Astrocyte of the hippocampus (primary cell): ENCODE measurements at regions not wholly inside any gene's neighbourhood (a gene's known extent, or its start where the extent isn't known, plus 50 kb on each side); places are given as distances from the start of the nearest gene placed in this dataset.

Experiments used
- DNase-seq: peaks from one replicate; pipeline ENCODE4 v3.0.0; 2011; ENCODE audit warnings: low read depth, low spot score

GRCh38 chr4:136112116-136112515, 1420.2 kb downstream of the PCDH18 start:
- DNase-seq, result no peak

GRCh38 chr4:136106753-136107152, 1425.5 kb downstream of the PCDH18 start:
- DNase-seq, result no peak

GRCh38 chr4:136103616-136104015, 1428.7 kb downstream of the PCDH18 start:
- DNase-seq, result peak; percentile 1

GRCh38 chr4:136097676-136098075, 1434.6 kb downstream of the PCDH18 start:
- DNase-seq, result no peak

GRCh38 chr4:136088211-136088867, 1444.0 kb downstream of the PCDH18 start:
- no peak for DNase-seq

GRCh38 chr4:136078976-136079375, 1453.3 kb downstream of the PCDH18 start:
- peak; percentile 45 for DNase-seq

GRCh38 chr4:136056748-136057147, 1475.5 kb downstream of the PCDH18 start:
- no peak for DNase-seq

GRCh38 chr4:136055360-136055759, 1476.9 kb downstream of the PCDH18 start:
- DNase-seq, result no peak

- peak; percentile 55 for DNase-seq
These were observed 1495.5 kb downstream of the PCDH18 start for GRCh38 chr4:136036744-136037143.

GRCh38 chr4:136032391-136032790, 1499.9 kb downstream of the PCDH18 start:
- no peak for DNase-seq

GRCh38 chr4:136025540-136025939, 1506.8 kb downstream of the PCDH18 start:
- DNase-seq, result no peak

GRCh38 chr4:136017556-136017955, 1514.7 kb downstream of the PCDH18 start:
- DNase-seq, result no peak

GRCh38 chr4:136012220-136012619, 1520.1 kb downstream of the PCDH18 start:
- DNase-seq, result no peak

- peak; percentile 24 for DNase-seq
These were observed 1522.9 kb downstream of the PCDH18 start for GRCh38 chr4:136009258-136009832.

- no peak for DNase-seq
These were observed 1524.3 kb downstream of the PCDH18 start for GRCh38 chr4:136007991-136008390.

GRCh38 chr4:136002316-136002715, 1530.0 kb downstream of the PCDH18 start:
- peak; percentile 0 for DNase-seq

GRCh38 chr4:136001791-136002190, 1530.5 kb downstream of the PCDH18 start:
- no peak for DNase-seq

GRCh38 chr4:136000246-136000645, 1532.0 kb downstream of the PCDH18 start:
- DNase-seq, result no peak

- no peak for DNase-seq
These were observed 1537.9 kb downstream of the PCDH18 start for GRCh38 chr4:135994360-135994759.

GRCh38 chr4:135976860-135977259, 1555.4 kb downstream of the PCDH18 start:
- DNase-seq, result no peak

- no peak for DNase-seq
These were observed 1565.4 kb downstream of the PCDH18 start for GRCh38 chr4:135966936-135967335.

GRCh38 chr4:135963009-135963408, 1569.3 kb downstream of the PCDH18 start:
- no peak for DNase-seq

- DNase-seq, result no peak
These were observed 1582.4 kb downstream of the PCDH18 start for GRCh38 chr4:135949931-135950330.

GRCh38 chr4:135948797-135949196, 1583.5 kb downstream of the PCDH18 start:
- DNase-seq, result no peak
